ENCODE measurements at regions not wholly inside any gene's neighbourhood (a gene's known extent, or its start where the extent isn't known, plus 50 kb on each side); places are given as distances from the start of the nearest gene placed in this dataset.

- DNase-seq (ENCODE audit: insufficient read length, low spot score) (no peak), FAIRE-seq (no peak)
- TF ChIP-seq CTCF (IDR thresholded peaks at IDR 0.05; ENCODE audit: insufficient read depth, missing control alignments) = no peak
Observed at GRCh38 chr2:220068846-220069245, 441.4 kb downstream of the SLC4A3 start.

GRCh38 chr2:220070349-220070748 lies 442.9 kb downstream of the SLC4A3 start:
- no peak for TF ChIP-seq CTCF (IDR thresholded peaks at IDR 0.05; ENCODE audit: insufficient read depth, missing control alignments)
- FAIRE-seq (no peak), DNase-seq (ENCODE audit: insufficient read length, low spot score) (no peak)

GRCh38 chr2:220071696-220072095 lies 444.3 kb downstream of the SLC4A3 start:
- FAIRE-seq = no peak
- no peak for TF ChIP-seq CTCF (IDR thresholded peaks at IDR 0.05; ENCODE audit: insufficient read depth, missing control alignments)
- no peak for DNase-seq (ENCODE audit: insufficient read length, low spot score)

- TF ChIP-seq CTCF (IDR thresholded peaks at IDR 0.05; ENCODE audit: insufficient read depth, missing control alignments) = no peak
- no peak for FAIRE-seq
- DNase-seq (ENCODE audit: insufficient read length, low spot score) = no peak
Observed at GRCh38 chr2:220072669-220073220, 445.3 kb downstream of the SLC4A3 start.

- FAIRE-seq = no peak
- DNase-seq (ENCODE audit: insufficient read length, low spot score) = no peak
- no peak for TF ChIP-seq CTCF (IDR thresholded peaks at IDR 0.05; ENCODE audit: insufficient read depth, missing control alignments)
Observed at GRCh38 chr2:220075835-220076234, 448.4 kb downstream of the SLC4A3 start.

- DNase-seq (ENCODE audit: insufficient read length, low spot score) = no peak
- FAIRE-seq = no peak
- no peak for TF ChIP-seq CTCF (IDR thresholded peaks at IDR 0.05; ENCODE audit: insufficient read depth, missing control alignments)
Observed at GRCh38 chr2:220076734-220077133, 449.3 kb downstream of the SLC4A3 start.

GRCh38 chr2:220077488-220077887 lies 450.1 kb downstream of the SLC4A3 start:
- FAIRE-seq (no peak), DNase-seq (ENCODE audit: insufficient read length, low spot score) (no peak)
- no peak for TF ChIP-seq CTCF (IDR thresholded peaks at IDR 0.05; ENCODE audit: insufficient read depth, missing control alignments)
